ENCODE measurements at regions not wholly inside any gene's neighbourhood (a gene's known extent, or its start where the extent isn't known, plus 50 kb on each side); places are given as distances from the start of the nearest gene placed in this dataset.

GRCh38 chr2:123791684-123792083, 233.4 kb upstream of the CNTNAP5 start:
- TF ChIP-seq CTCF (IDR thresholded peaks at IDR 0.05; ENCODE audit: insufficient read depth, low read depth, low read length) (no peak), EZH2 (IDR thresholded peaks at IDR 0.05; ENCODE audit: insufficient read depth, low read length) (no peak)
